ENCODE measurements at regions not wholly inside any gene's neighbourhood (a gene's known extent, or its start where the extent isn't known, plus 50 kb on each side); places are given as distances from the start of the nearest gene placed in this dataset.
"Not testable (repeated sequence)": the region's sequence is repeated elsewhere in the genome, so short reads cannot be mapped to it uniquely, and the experiment has no call there.

DNA sequence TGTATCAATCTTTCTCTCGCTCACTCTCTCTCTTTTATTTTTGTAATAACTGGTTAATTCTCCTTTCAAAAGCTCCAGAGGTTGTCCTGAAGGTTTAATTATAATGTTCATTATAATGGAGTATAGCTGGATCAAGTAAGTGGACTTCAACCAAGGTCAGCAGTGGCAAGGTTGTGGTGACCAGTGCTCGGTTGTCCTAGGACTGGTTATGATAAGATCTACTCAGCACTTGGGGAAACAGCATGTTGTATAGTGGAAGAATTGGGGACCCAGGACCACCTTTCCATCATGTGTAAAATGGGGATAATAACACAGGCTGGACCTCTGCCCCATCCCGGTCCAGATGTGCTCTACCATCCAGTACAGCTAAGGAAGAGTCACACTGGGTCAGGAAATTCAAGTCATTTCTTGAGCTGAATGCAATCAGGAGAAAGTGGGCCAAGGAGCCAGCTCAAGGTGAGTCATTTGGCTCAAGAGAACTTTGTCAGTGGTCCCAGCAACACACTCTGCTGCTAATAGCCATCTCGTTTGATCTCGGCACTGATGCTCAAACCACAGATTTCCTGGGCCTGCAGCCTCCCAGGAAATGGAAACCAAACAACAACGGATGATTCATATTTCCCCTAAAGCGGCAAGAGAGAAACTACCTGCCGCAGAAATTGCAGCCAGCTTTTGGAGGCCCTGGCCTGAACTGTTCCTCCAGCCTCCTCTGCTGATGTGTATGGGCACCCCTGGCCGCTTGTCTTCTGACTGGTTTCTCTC is 123.6 kb upstream of the RBPJ start:
- Histone ChIP-seq H3K36me3 (ENCODE audit: control insufficient read depth, insufficient read depth, low read length) (no peaks in the 10 kb centered on the region), H3K4me3 (ENCODE audit: low read depth, low read length) (no peak overlapping the region), H3K4me1 (ENCODE audit: control insufficient read depth, insufficient read depth, low read length) (no peaks in the 10 kb centered on the region), H3K9ac (ENCODE audit: low read depth, low read length) (no peak overlapping the region), H3K9me3 (ENCODE audit: control insufficient read depth, insufficient read depth, low read length) (no peaks in the 10 kb centered on the region), H3K27me3 (ENCODE audit: control insufficient read depth, insufficient read depth, low read length) (no peaks in the 10 kb centered on the region)

GRCh38 chr4:26198931-26199330 is 121.9 kb upstream of the RBPJ start:
- H3K27me3 ChIP-seq (ENCODE audit: control insufficient read depth, insufficient read depth, low read length); H3K9me3 ChIP-seq (ENCODE audit: control insufficient read depth, insufficient read depth, low read length); H3K4me1 ChIP-seq (ENCODE audit: control insufficient read depth, insufficient read depth, low read length); H3K36me3 ChIP-seq (ENCODE audit: control insufficient read depth, insufficient read depth, low read length); H3K9ac ChIP-seq (ENCODE audit: low read depth, low read length); H3K4me3 ChIP-seq (ENCODE audit: low read depth, low read length): not testable (repeated sequence)

GRCh38 chr4:26199596-26199995 is 121.2 kb upstream of the RBPJ start:
- Histone ChIP-seq H3K4me1 (ENCODE audit: control insufficient read depth, insufficient read depth, low read length) (no peaks in the 10 kb centered on the region), H3K36me3 (ENCODE audit: control insufficient read depth, insufficient read depth, low read length) (no peaks in the 10 kb centered on the region), H3K9me3 (ENCODE audit: control insufficient read depth, insufficient read depth, low read length) (no peaks in the 10 kb centered on the region), H3K9ac (ENCODE audit: low read depth, low read length) (no peak overlapping the region), H3K4me3 (ENCODE audit: low read depth, low read length) (no peak overlapping the region), H3K27me3 (ENCODE audit: control insufficient read depth, insufficient read depth, low read length) (no peaks in the 10 kb centered on the region)

GRCh38 chr4:26201120-26201519 is 119.7 kb upstream of the RBPJ start:
- Histone ChIP-seq H3K4me1 (ENCODE audit: control insufficient read depth, insufficient read depth, low read length) (no peaks in the 10 kb centered on the region), H3K9ac (ENCODE audit: low read depth, low read length) (no peak overlapping the region), H3K4me3 (ENCODE audit: low read depth, low read length) (no peak overlapping the region), H3K9me3 (ENCODE audit: control insufficient read depth, insufficient read depth, low read length) (no peaks in the 10 kb centered on the region), H3K36me3 (ENCODE audit: control insufficient read depth, insufficient read depth, low read length) (no peaks in the 10 kb centered on the region), H3K27me3 (ENCODE audit: control insufficient read depth, insufficient read depth, low read length) (no peaks in the 10 kb centered on the region)

- Histone ChIP-seq H3K36me3 (ENCODE audit: control insufficient read depth, insufficient read depth, low read length) (no peaks in the 10 kb centered on the region), H3K4me3 (ENCODE audit: low read depth, low read length) (no peak overlapping the region), H3K9me3 (ENCODE audit: control insufficient read depth, insufficient read depth, low read length) (no peaks in the 10 kb centered on the region), H3K27me3 (ENCODE audit: control insufficient read depth, insufficient read depth, low read length) (no peaks in the 10 kb centered on the region), H3K9ac (ENCODE audit: low read depth, low read length) (no peak overlapping the region), H3K4me1 (ENCODE audit: control insufficient read depth, insufficient read depth, low read length) (no peaks in the 10 kb centered on the region)
Measured at GRCh38 chr4:26204249-26204825, 116.5 kb upstream of the RBPJ start.

GRCh38 chr4:26204911-26205370 is 115.9 kb upstream of the RBPJ start:
- Histone ChIP-seq H3K4me1 (ENCODE audit: control insufficient read depth, insufficient read depth, low read length) (no peaks in the 10 kb centered on the region), H3K9ac (ENCODE audit: low read depth, low read length) (no peak overlapping the region), H3K9me3 (ENCODE audit: control insufficient read depth, insufficient read depth, low read length) (no peaks in the 10 kb centered on the region), H3K36me3 (ENCODE audit: control insufficient read depth, insufficient read depth, low read length) (no peaks in the 10 kb centered on the region), H3K4me3 (ENCODE audit: low read depth, low read length) (no peak overlapping the region), H3K27me3 (ENCODE audit: control insufficient read depth, insufficient read depth, low read length) (no peaks in the 10 kb centered on the region)

DNA sequence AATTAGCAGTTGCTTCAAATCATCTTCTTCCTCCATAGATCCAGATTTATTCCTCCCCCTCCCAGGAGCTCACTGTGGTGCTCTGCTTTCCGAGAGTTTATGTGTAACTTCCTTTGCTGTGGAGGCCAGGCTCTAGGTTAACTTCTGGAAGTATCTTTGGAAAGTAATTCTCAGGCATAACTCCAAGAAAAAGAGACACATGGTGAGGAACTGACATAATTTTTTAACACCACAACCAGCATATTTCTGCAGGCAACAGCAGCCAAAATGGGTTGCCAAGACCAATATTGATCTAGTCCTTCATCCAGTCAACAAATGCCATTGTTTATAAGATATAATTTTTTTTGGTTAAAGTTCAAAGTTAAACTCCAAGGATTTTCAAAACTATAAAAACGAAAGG is 114.5 kb upstream of the RBPJ start:
- H3K4me3 ChIP-seq (ENCODE audit: low read depth, low read length) = no peak overlapping the region

DNA sequence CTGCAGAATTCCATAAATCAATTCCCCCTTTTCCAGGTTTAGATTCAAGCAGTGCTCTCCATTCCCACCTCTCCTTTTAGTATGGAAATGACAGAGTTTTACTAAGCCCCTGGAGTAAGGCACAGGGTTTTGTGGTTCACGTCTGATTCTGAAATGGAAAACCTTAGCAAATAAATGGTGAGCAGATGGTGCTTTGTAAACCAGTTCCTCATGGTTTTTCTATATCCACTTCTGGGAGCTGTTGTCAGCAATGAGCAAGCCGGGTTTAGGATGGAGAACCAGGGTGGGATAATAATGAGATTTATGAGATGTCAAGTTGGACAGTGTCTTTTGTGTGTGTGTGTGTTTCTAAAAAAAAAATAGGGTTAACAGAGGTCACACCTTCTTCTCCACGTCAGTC is 113.8 kb upstream of the RBPJ start:
- Histone ChIP-seq H3K27me3 (ENCODE audit: control insufficient read depth, insufficient read depth, low read length) (no peaks in the 10 kb centered on the region), H3K36me3 (ENCODE audit: control insufficient read depth, insufficient read depth, low read length) (no peaks in the 10 kb centered on the region), H3K9ac (ENCODE audit: low read depth, low read length) (no peak overlapping the region), H3K9me3 (ENCODE audit: control insufficient read depth, insufficient read depth, low read length) (no peaks in the 10 kb centered on the region), H3K4me3 (ENCODE audit: low read depth, low read length) (no peak overlapping the region), H3K4me1 (ENCODE audit: control insufficient read depth, insufficient read depth, low read length) (no peaks in the 10 kb centered on the region)

More for the DNA sequence above, 114.5 kb upstream of the RBPJ start:
- H3K4me1 ChIP-seq (ENCODE audit: control insufficient read depth, insufficient read depth, low read length) = no peaks in the 10 kb centered on the region
- no peaks in the 10 kb centered on the region for H3K9me3 ChIP-seq (ENCODE audit: control insufficient read depth, insufficient read depth, low read length)
- H3K9ac ChIP-seq (ENCODE audit: low read depth, low read length) = no peak overlapping the region
- H3K27me3 ChIP-seq (ENCODE audit: control insufficient read depth, insufficient read depth, low read length) = no peaks in the 10 kb centered on the region
- no peaks in the 10 kb centered on the region for H3K36me3 ChIP-seq (ENCODE audit: control insufficient read depth, insufficient read depth, low read length)

GRCh38 chr4:26207631-26208030 is 113.2 kb upstream of the RBPJ start:
- H3K4me3 ChIP-seq (ENCODE audit: low read depth, low read length) = no peak overlapping the region
- H3K4me1 ChIP-seq (ENCODE audit: control insufficient read depth, insufficient read depth, low read length) = no peaks in the 10 kb centered on the region
- no peak overlapping the region for H3K9ac ChIP-seq (ENCODE audit: low read depth, low read length)
- no peaks in the 10 kb centered on the region for H3K9me3 ChIP-seq (ENCODE audit: control insufficient read depth, insufficient read depth, low read length)
- H3K27me3 ChIP-seq (ENCODE audit: control insufficient read depth, insufficient read depth, low read length) = no peaks in the 10 kb centered on the region
- no peaks in the 10 kb centered on the region for H3K36me3 ChIP-seq (ENCODE audit: control insufficient read depth, insufficient read depth, low read length)

DNA sequence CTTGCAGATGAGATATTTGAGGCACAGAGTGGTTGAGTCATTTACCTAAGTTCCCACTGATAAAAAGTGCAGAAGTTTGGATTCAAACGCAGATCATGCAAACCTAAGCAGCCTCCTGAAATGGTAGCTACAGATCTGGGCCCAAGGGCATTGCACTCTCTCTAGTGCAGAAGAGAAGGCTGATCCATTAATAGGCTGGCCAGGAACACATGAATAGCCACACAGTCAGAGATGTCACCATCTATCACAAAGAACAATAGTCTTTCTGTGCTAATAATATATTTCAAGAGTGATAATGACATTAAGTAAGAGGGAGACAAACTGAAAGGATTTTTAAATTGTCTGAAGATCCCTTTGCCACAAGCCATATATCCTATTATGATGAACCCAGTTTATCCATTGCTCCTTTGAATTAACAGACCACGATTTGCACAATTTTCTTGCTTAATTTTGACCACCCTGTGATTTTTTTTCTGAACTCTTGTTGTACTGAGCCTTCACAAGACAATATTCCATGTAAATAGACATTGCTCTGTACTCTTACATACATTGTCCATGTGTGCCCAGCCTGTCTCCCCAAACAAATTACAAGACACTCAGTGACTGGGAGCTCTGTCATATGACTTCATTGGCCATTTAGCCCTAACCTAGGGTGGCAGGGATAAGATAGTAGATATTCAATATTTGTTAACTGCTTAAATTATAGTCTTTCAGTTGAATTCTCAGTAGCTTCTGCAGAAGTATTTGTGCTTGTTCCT is 112.4 kb upstream of the RBPJ start:
- Histone ChIP-seq H3K9me3 (ENCODE audit: control insufficient read depth, insufficient read depth, low read length) (no peaks in the 10 kb centered on the region), H3K9ac (ENCODE audit: low read depth, low read length) (no peak overlapping the region), H3K36me3 (ENCODE audit: control insufficient read depth, insufficient read depth, low read length) (no peaks in the 10 kb centered on the region), H3K4me3 (ENCODE audit: low read depth, low read length) (no peak overlapping the region), H3K27me3 (ENCODE audit: control insufficient read depth, insufficient read depth, low read length) (no peaks in the 10 kb centered on the region), H3K4me1 (ENCODE audit: control insufficient read depth, insufficient read depth, low read length) (no peaks in the 10 kb centered on the region)

DNA sequence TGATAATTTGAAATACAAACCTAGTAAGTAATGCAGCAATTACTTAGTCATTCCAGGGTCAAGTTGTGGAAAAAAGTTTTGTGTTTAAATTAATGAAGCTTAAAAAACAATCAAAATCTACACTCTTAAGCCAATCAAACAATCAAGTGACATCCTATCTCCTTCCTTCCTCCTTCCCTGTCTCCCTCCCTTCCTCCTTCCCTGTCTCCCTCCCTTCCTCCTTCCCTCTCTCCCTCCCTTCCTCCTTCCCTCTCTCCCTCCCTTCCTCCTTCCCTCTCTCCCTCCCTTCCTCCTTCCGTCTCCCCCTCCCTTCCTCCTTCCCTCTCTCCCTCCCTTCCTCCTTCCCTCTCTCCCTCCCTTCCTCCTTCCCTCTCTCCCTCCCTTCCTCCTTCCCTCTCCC is 111.4 kb upstream of the RBPJ start:
- H3K9me3 ChIP-seq (ENCODE audit: control insufficient read depth, insufficient read depth, low read length); H3K4me3 ChIP-seq (ENCODE audit: low read depth, low read length); H3K36me3 ChIP-seq (ENCODE audit: control insufficient read depth, insufficient read depth, low read length); H3K4me1 ChIP-seq (ENCODE audit: control insufficient read depth, insufficient read depth, low read length); H3K27me3 ChIP-seq (ENCODE audit: control insufficient read depth, insufficient read depth, low read length); H3K9ac ChIP-seq (ENCODE audit: low read depth, low read length): not testable (repeated sequence)

GRCh38 chr4:26212528-26212927 is 108.3 kb upstream of the RBPJ start:
- H3K27me3 ChIP-seq (ENCODE audit: control insufficient read depth, insufficient read depth, low read length) = no peaks in the 10 kb centered on the region
- no peaks in the 10 kb centered on the region for H3K36me3 ChIP-seq (ENCODE audit: control insufficient read depth, insufficient read depth, low read length)
- H3K4me3 ChIP-seq (ENCODE audit: low read depth, low read length) = no peak overlapping the region
- H3K9ac ChIP-seq (ENCODE audit: low read depth, low read length) = no peak overlapping the region
- no peaks in the 10 kb centered on the region for H3K9me3 ChIP-seq (ENCODE audit: control insufficient read depth, insufficient read depth, low read length)
- no peaks in the 10 kb centered on the region for H3K4me1 ChIP-seq (ENCODE audit: control insufficient read depth, insufficient read depth, low read length)
